Endothelial cell of umbilical vein (primary cell): ENCODE measurements at regions not wholly inside any gene's neighbourhood (a gene's known extent, or its start where the extent isn't known, plus 50 kb on each side); places are given as distances from the start of the nearest gene placed in this dataset.

Experiments used
- BruUV-seq: library from RNA; stranded (reverse); fragments of 400-500 nt; replicated peaks from 2 replicates; lab custom pipeline; 2021; lab: Mats Ljungman, UMichigan
- CTCF ChIA-PET: fragments of 300-600, 350-600 bp; sonication (Branson Sonifier 250); formaldehyde crosslinking; loops from one replicate; lab custom pipeline; 2021; ENCODE audit warnings: antibody characterized with exemption, inconsistent platforms; lab: Charles Lee
- POLR2A ChIA-PET: fragments of 300-600, 350-600 bp; sonication (Branson Sonifier 250); formaldehyde crosslinking; loops from one replicate; lab custom pipeline; 2021; ENCODE audit warnings: antibody characterized with exemption, inconsistent platforms; lab: Charles Lee
- DNase-seq: peaks from one replicate; pipeline ENCODE4 v3.0.0-alpha.2; 2011; ENCODE audit warnings: low read depth, low spot score
- FAIRE-seq: peaks from 2 replicates; lab custom pipeline; 2011; peaks lifted over from hg19 to GRCh38; lab: Jason Lieb, UNC
- H2AFZ ChIP-seq: 2 replicates; pipeline ENCODE4 v1.6.0; 2012; ENCODE audit warnings: low read depth, low read length, control low read depth, inconsistent platforms
- H3K27ac ChIP-seq: 2 replicates; pipeline ENCODE4 v1.5.1; 2011; ENCODE audit warnings: low read depth, mild to moderate bottlenecking, control low read depth, low read length, moderate library complexity; ENCODE audit not compliant: insufficient read depth
- H3K27me3 ChIP-seq, 2 experiments: 2 replicates each; pipeline versions ENCODE4 v1.6.0 to v1.6.1; 2011; ENCODE audit warnings: low read length in 2 of 2, mixed read lengths in 1 of 2; ENCODE audit not compliant: control insufficient read depth in 2 of 2, insufficient read depth in 2 of 2
- H3K36me3 ChIP-seq, 2 experiments: 2 replicates in 1 of 2; 3 replicates in 1 of 2; pipeline ENCODE4 v1.5.1; 2011; ENCODE audit warnings: low read length in 2 of 2, mild to moderate bottlenecking in 1 of 2, moderate library complexity in 1 of 2; ENCODE audit not compliant: control insufficient read depth in 2 of 2, insufficient read depth in 2 of 2; ENCODE audit errors: extremely low read depth in 1 of 2
- H3K4me1 ChIP-seq: 3 replicates; pipeline ENCODE4 v1.5.1; 2011; ENCODE audit warnings: mild to moderate bottlenecking, low read length; ENCODE audit not compliant: control insufficient read depth, insufficient read depth; ENCODE audit errors: extremely low read depth
- H3K4me2 ChIP-seq: 2 replicates; pipeline ENCODE4 v1.6.1; 2011; ENCODE audit warnings: low read length, control low read depth, mixed read lengths; ENCODE audit not compliant: insufficient read depth
- H3K4me3 ChIP-seq, 3 experiments: fragments of 200-600 bp in 1 of 3; sonication (generic), shearing (Covaris generic) in 1 of 3; replicated peaks in 1 of 3; 2 replicates each; pipeline ENCODE4 v1.5.1; 2011 to 2016; ENCODE audit warnings: control low read depth in 3 of 3, low read length in 3 of 3, mild to moderate bottlenecking in 2 of 3, inconsistent platforms in 1 of 3, low read depth in 1 of 3, moderate library complexity in 1 of 3; ENCODE audit not compliant: insufficient read depth in 1 of 3
- H3K79me2 ChIP-seq: 2 replicates; pipeline ENCODE4 v1.6.0; 2012; ENCODE audit warnings: low read length, inconsistent platforms; ENCODE audit not compliant: control insufficient read depth, insufficient read depth
- H3K9ac ChIP-seq: replicated peaks from 2 replicates; pipeline ENCODE3; 2011; ENCODE audit warnings: low read length, control low read depth; ENCODE audit not compliant: insufficient read depth; ENCODE audit errors: extremely low read depth
- H3K9me1 ChIP-seq: replicated peaks from 3 replicates; pipeline ENCODE4 v1.6.0; 2011; ENCODE audit warnings: mild to moderate bottlenecking, low read length; ENCODE audit not compliant: control insufficient read depth, insufficient read depth; ENCODE audit errors: extremely low read depth
- H3K9me3 ChIP-seq: replicated peaks from 2 replicates; pipeline ENCODE4 v1.5.1; 2012; ENCODE audit warnings: low read length, inconsistent platforms; ENCODE audit not compliant: control insufficient read depth, insufficient read depth
- H4K20me1 ChIP-seq: replicated peaks from 2 replicates; pipeline ENCODE3; 2011; ENCODE audit warnings: mild to moderate bottlenecking, low read length; ENCODE audit not compliant: control insufficient read depth, insufficient read depth; ENCODE audit errors: extremely low read depth
- EZH2 ChIP-seq: IDR thresholded peaks from 2 replicates; pipeline ENCODE4 v1.6.1; 2012; ENCODE audit warnings: borderline replicate concordance, low read depth, mild to moderate bottlenecking, moderate library complexity, low read length, inconsistent platforms; ENCODE audit not compliant: severe bottlenecking
- FOS ChIP-seq: IDR thresholded peaks from 2 replicates; pipeline ENCODE4 v1.6.1; 2011; ENCODE audit warnings: mild to moderate bottlenecking, low read length, moderate library complexity, borderline replicate concordance; ENCODE audit not compliant: insufficient read depth
- GATA2 ChIP-seq: IDR thresholded peaks from 2 replicates; pipeline ENCODE4 v1.7.0; 2011; ENCODE audit warnings: low read depth, mild to moderate bottlenecking, moderate library complexity, mixed read lengths, low read length; ENCODE audit not compliant: insufficient read length, insufficient read depth
- JUN ChIP-seq: IDR thresholded peaks from 2 replicates; pipeline ENCODE4 v1.6.1; 2011; ENCODE audit warnings: borderline replicate concordance, low read depth; ENCODE audit not compliant: insufficient read length, insufficient read depth
- MYC ChIP-seq: IDR thresholded peaks from one replicate; pipeline ENCODE4 v1.6.1; 2011; ENCODE audit warnings: mild to moderate bottlenecking, low read depth, low read length
- POLR2A ChIP-seq: IDR thresholded peaks from 2 replicates; pipeline ENCODE4 v1.6.1; 2012; ENCODE audit warnings: low read depth, mild to moderate bottlenecking, control low read depth, low read length
- POLR2AphosphoS5 ChIP-seq: IDR thresholded peaks from 2 replicates; pipeline ENCODE4 v1.6.1; 2012; ENCODE audit warnings: low read depth, mild to moderate bottlenecking, control low read depth, low read length, moderate library complexity; ENCODE audit not compliant: insufficient read depth
- dilution Hi-C: fragments of 300-500 bp; cut with MboI; formaldehyde crosslinking; loops from one replicate; pipeline ENCODE4 v1.15.0; 2019; ENCODE audit warnings: low sequenced_read_pairs; ENCODE audit not compliant: extremely low pct_ligation_motif_present
- intact Hi-C: fragments of 100-400 bp; cut with micrococcal nuclease; formaldehyde crosslinking; loops from one replicate; pipeline ENCODE4 v1.10.0; 2022
- TF ChIP-seq, protein P1 (sequence below): IDR thresholded peaks from 2 replicates; pipeline ENCODE4 v1.6.1; 2011; ENCODE audit not compliant: insufficient read depth, insufficient read length
- TF ChIP-seq, protein P2 (sequence below), 2 donors: IDR thresholded peaks; 1 replicate in 1 of 2; 2 replicates in 1 of 2; pipeline ENCODE4 v1.5.1; 2011; ENCODE audit warnings: low read length in 2 of 2, mild to moderate bottlenecking in 2 of 2, moderate library complexity in 2 of 2, control low read depth in 1 of 2, inconsistent platforms in 1 of 2, low read depth in 1 of 2; ENCODE audit not compliant: insufficient read depth in 1 of 2; ENCODE audit errors: extremely low read depth in 1 of 2

DNA sequence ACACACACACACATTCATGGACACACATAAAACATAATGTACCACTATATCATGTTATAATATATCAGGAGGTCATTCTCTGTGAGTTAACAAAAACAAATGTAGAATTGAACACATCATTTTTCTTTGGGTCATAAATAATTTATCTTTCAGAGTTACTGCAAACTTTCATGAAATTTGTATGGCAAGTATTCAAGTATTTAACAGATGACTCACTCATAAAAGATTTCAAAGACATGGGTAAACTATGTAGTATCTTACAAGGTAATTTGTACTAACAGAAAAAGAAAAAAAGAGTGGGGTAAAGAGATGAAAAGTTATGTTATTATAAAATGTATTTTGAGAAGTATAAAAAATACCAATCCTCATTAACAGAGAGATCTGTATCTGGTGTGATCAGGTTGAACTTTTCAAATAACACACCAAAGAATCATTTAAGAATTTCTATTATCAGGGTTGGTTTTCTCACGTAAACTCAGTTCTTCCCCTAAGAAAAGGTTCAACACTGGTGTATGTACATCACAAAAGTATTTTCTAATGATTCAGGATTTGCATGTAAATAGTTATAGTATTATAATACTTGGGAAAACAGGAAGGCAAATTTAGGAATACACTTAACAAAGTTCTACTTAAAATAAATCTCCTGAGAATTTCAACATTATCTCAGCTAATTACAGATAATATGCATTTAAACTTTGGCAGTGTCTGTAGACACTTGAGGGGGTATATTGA is 933.1 kb upstream of the LRRN3 start:
- no peak overlapping the region for H3K27ac ChIP-seq
- H3K9me3 ChIP-seq: no peaks in the 10 kb centered on the region
- no peaks in the 10 kb centered on the region for H3K9me1 ChIP-seq
- H4K20me1 ChIP-seq: no peaks in the 10 kb centered on the region
- H3K27me3 ChIP-seq: no peaks in the 10 kb centered on the region
- H2AFZ ChIP-seq: no peak overlapping the region
- dilution Hi-C loops (no loop called here), intact Hi-C loops (no loop called here)
- ChIA-PET POLR2A (no interaction called here), CTCF (no interaction called here)
- FAIRE-seq (no peak), DNase-seq (no peak)
- H3K36me3 ChIP-seq: no peaks in the 10 kb centered on the region
- no peak overlapping the region for H3K9ac ChIP-seq
- H3K4me1 ChIP-seq: no peaks in the 10 kb centered on the region
- TF ChIP-seq JUN (no peak), MYC (no peak), EZH2 (no peak), POLR2A (no peak), GATA2 (no peak), POLR2AphosphoS5 (no peak), FOS (no peak)
- TF ChIP-seq, protein P1, sequence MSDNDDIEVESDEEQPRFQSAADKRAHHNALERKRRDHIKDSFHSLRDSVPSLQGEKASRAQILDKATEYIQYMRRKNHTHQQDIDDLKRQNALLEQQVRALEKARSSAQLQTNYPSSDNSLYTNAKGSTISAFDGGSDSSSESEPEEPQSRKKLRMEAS: no peak
- TF ChIP-seq, protein P2, sequence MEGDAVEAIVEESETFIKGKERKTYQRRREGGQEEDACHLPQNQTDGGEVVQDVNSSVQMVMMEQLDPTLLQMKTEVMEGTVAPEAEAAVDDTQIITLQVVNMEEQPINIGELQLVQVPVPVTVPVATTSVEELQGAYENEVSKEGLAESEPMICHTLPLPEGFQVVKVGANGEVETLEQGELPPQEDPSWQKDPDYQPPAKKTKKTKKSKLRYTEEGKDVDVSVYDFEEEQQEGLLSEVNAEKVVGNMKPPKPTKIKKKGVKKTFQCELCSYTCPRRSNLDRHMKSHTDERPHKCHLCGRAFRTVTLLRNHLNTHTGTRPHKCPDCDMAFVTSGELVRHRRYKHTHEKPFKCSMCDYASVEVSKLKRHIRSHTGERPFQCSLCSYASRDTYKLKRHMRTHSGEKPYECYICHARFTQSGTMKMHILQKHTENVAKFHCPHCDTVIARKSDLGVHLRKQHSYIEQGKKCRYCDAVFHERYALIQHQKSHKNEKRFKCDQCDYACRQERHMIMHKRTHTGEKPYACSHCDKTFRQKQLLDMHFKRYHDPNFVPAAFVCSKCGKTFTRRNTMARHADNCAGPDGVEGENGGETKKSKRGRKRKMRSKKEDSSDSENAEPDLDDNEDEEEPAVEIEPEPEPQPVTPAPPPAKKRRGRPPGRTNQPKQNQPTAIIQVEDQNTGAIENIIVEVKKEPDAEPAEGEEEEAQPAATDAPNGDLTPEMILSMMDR (IDR thresholded peaks at IDR 0.05; ENCODE audit: extremely low read depth in 1 of 2, insufficient read depth in 1 of 2, low read depth in 1 of 2, low read length in 2 of 2): no peak
- H3K79me2 ChIP-seq: no peaks in the 10 kb centered on the region
- H3K4me3 ChIP-seq: no peak overlapping the region
- H3K4me2 ChIP-seq: no peak overlapping the region
- no TSS peak for BruUV-seq
